GM12875 (cell line): ENCODE measurements at regions not wholly inside any gene's neighbourhood (a gene's known extent, or its start where the extent isn't known, plus 50 kb on each side); places are given as distances from the start of the nearest gene placed in this dataset.

Experiments used
- H3K4me3 ChIP-seq: one replicate; pipeline ENCODE4 v1.5.1; 2011; ENCODE audit warnings: low read depth, low read length, control low read depth
- CTCF ChIP-seq: IDR thresholded peaks from 2 replicates; pipeline ENCODE4 v1.5.1; 2011; ENCODE audit warnings: low read depth, mild to moderate bottlenecking, control low read depth, inconsistent platforms, low read length, moderate library complexity, borderline replicate concordance; ENCODE audit not compliant: insufficient read depth

DNA sequence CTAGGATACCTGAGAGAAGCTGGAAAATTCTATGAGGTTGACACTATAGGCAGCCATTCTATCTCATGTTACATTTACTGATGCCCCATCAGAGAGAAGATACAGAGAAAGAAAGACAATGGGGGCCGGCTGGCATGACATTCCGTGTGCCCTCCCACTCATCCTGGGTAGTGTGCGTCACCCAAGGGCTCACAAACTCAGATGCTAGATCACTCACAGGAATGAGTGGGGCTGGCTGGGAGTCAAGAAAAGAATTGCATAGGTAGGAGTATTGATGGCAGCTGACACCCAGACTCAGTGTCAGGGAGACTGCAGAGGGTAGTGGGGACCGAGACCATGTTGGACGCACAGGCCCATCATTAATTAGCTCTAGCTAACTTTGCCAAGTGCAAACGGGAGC is 1113.5 kb upstream of the AUTS2 start:
- TF ChIP-seq CTCF, result no peak

GRCh38 chr7:68485253-68485917 is 1112.9 kb upstream of the AUTS2 start:
- TF ChIP-seq CTCF, result no peak
- no peak overlapping the region for H3K4me3 ChIP-seq

More for the DNA sequence above, 1113.5 kb upstream of the AUTS2 start:
- H3K4me3 ChIP-seq, result no peak overlapping the region

GRCh38 chr7:68488341-68489060 is 1109.8 kb upstream of the AUTS2 start:
- H3K4me3 ChIP-seq, result no peak overlapping the region
- no peak for TF ChIP-seq CTCF

DNA sequence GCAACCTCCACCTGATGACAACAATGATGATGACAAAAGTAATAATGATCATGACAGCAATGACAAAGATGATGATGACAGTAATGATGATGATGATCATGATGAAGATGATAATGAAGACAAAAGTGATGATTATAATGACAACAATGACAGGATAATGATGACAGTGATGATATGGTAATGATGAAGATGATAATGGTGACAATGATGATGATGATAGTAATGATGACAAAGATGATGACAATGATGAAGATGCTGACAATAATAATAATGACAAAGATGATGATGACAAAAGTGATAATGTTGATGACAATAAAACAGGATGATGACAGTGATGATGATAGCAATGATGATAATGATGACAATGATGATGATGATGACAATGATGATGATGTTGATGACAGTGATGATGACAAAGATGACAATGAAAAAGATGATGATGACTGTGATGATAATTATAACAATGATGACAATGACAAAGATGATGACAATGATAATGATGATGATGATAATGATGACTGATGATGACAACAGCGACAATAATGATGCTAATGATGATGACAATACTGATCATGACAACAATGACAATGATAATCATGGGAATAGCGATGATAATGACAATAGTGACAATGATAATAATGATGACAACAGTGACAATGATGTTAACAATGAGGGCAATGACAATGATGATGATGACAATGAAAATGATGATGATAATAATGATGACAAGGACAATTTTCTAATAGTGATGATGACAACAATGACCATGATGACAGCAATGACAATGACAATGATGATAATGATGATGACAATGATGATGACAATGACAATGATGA is 1106.5 kb upstream of the AUTS2 start:
- no peak for TF ChIP-seq CTCF
- H3K4me3 ChIP-seq, result no peak overlapping the region

- no peak for TF ChIP-seq CTCF
- no peak overlapping the region for H3K4me3 ChIP-seq
These were observed 1106.0 kb upstream of the AUTS2 start for GRCh38 chr7:68492359-68492690.

DNA sequence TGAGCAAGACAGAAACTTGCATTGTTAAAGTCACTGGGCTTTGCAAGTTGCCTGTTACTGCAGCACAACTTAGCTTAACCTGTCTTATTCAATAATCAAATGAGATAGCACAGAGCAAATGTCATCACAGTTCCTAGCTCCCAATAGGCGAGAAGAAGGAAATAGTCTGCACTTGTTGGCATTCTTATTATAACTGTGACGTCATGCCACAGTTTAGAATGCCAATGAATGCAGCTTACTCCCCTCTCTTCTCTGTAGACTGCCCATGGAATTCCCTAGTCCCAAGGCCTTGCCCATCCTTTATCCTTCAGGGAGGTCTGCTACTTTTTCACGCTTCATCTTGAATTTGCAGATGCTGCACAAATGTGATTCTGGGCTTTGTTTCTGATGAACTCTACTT is 1094.9 kb upstream of the AUTS2 start:
- TF ChIP-seq CTCF, result no peak
- no peak overlapping the region for H3K4me3 ChIP-seq
